Endothelial cell (in vitro differentiated cells): ENCODE measurements at regions not wholly inside any gene's neighbourhood (a gene's known extent, or its start where the extent isn't known, plus 50 kb on each side); places are given as distances from the start of the nearest gene placed in this dataset.

Source experiments
- DNase-seq: peaks from one replicate; pipeline ENCODE4 v3.0.0; 2021; ENCODE audit warnings: low spot score
- H3K27ac Mint-ChIP-seq: one replicate; pipeline ENCODE4 v1.8.0; 2021; ENCODE audit warnings: mixed read lengths, inconsistent platforms; ENCODE audit not compliant: unreplicated experiment
- H3K27me3 Mint-ChIP-seq: one replicate; pipeline ENCODE4 v1.8.0; 2021; ENCODE audit warnings: mild to moderate bottlenecking, moderate library complexity, mixed read lengths, inconsistent platforms; ENCODE audit not compliant: unreplicated experiment
- H3K36me3 Mint-ChIP-seq: one replicate; pipeline ENCODE4 v1.8.0; 2021; ENCODE audit warnings: mild to moderate bottlenecking, low read depth, mixed read lengths, inconsistent platforms; ENCODE audit not compliant: unreplicated experiment
- H3K4me1 Mint-ChIP-seq: one replicate; pipeline ENCODE4 v1.8.0; 2021; ENCODE audit warnings: mild to moderate bottlenecking, mixed read lengths, inconsistent platforms; ENCODE audit not compliant: unreplicated experiment
- H3K4me3 Mint-ChIP-seq: one replicate; pipeline ENCODE4 v1.8.0; 2021; ENCODE audit warnings: mild to moderate bottlenecking, mixed read lengths, inconsistent platforms; ENCODE audit not compliant: unreplicated experiment
- H3K9me3 Mint-ChIP-seq: one replicate; pipeline ENCODE4 v1.8.0; 2021; ENCODE audit warnings: mixed read lengths, inconsistent platforms; ENCODE audit not compliant: unreplicated experiment
- TF ChIP-seq, protein P1 (sequence below): fragments of 200-600 bp; sonication (generic); IDR thresholded peaks from one replicate; pipeline ENCODE4 v1.5.0; 2021; ENCODE audit warnings: antibody characterized with exemption; ENCODE audit not compliant: unreplicated experiment

DNA sequence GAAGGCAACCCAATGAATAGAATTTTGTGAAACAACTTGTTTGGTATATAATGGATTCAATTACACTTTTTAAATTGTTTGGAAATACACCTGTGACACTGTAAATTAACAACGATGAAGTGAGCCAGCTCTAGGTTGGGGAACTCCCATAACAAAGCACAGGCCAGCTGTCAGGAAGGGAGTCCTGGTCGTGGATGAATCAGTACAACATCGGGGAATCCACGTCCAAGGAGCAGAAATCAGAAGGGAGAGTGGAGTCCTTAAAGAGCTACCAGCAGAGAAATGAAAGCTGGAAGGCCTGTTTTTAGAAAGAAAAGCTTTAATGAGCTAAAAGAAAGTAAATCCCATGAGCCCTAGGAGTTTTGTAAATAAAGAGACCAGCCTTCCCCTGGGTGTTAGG lies 223.1 kb upstream of the SLC35B3 start:
- no peak overlapping the region for H3K4me3 Mint-ChIP-seq
- no peaks in the 10 kb centered on the region for H3K36me3 Mint-ChIP-seq
- H3K27me3 Mint-ChIP-seq: peaks cover 3% of the 10 kb centered on the region
- H3K9me3 Mint-ChIP-seq: no peaks in the 10 kb centered on the region
- TF ChIP-seq, protein P1, sequence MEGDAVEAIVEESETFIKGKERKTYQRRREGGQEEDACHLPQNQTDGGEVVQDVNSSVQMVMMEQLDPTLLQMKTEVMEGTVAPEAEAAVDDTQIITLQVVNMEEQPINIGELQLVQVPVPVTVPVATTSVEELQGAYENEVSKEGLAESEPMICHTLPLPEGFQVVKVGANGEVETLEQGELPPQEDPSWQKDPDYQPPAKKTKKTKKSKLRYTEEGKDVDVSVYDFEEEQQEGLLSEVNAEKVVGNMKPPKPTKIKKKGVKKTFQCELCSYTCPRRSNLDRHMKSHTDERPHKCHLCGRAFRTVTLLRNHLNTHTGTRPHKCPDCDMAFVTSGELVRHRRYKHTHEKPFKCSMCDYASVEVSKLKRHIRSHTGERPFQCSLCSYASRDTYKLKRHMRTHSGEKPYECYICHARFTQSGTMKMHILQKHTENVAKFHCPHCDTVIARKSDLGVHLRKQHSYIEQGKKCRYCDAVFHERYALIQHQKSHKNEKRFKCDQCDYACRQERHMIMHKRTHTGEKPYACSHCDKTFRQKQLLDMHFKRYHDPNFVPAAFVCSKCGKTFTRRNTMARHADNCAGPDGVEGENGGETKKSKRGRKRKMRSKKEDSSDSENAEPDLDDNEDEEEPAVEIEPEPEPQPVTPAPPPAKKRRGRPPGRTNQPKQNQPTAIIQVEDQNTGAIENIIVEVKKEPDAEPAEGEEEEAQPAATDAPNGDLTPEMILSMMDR: no peak
- DNase-seq: no peak
- no peaks in the 10 kb centered on the region for H3K4me1 Mint-ChIP-seq
- H3K27ac Mint-ChIP-seq: no peak overlapping the region

DNA sequence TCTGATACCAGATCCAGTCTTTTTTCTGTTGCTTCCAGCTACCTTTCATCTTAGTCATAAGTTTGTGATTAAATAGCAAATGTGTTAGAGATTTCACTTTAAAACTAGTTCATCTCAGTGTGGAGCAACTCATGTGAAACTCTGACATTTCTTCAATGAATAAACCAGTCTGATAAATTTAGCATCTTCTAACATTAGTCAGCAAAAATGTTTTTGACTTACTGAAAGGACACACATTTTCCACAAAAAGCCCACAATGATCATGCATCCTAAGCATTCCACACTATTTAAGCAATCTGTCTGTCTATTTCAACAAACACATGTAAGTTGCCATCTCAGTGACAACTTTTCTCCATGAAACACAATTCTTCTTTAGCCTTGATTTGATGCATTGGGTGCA lies 222.2 kb upstream of the SLC35B3 start:
- Mint-ChIP-seq H3K9me3 (no peaks in the 10 kb centered on the region), H3K4me1 (no peaks in the 10 kb centered on the region), H3K27me3 (peaks cover 3% of the 10 kb centered on the region), H3K27ac (no peak overlapping the region), H3K4me3 (no peak overlapping the region), H3K36me3 (no peaks in the 10 kb centered on the region)
- no peak for DNase-seq
- TF ChIP-seq, protein P1: no peak

DNA sequence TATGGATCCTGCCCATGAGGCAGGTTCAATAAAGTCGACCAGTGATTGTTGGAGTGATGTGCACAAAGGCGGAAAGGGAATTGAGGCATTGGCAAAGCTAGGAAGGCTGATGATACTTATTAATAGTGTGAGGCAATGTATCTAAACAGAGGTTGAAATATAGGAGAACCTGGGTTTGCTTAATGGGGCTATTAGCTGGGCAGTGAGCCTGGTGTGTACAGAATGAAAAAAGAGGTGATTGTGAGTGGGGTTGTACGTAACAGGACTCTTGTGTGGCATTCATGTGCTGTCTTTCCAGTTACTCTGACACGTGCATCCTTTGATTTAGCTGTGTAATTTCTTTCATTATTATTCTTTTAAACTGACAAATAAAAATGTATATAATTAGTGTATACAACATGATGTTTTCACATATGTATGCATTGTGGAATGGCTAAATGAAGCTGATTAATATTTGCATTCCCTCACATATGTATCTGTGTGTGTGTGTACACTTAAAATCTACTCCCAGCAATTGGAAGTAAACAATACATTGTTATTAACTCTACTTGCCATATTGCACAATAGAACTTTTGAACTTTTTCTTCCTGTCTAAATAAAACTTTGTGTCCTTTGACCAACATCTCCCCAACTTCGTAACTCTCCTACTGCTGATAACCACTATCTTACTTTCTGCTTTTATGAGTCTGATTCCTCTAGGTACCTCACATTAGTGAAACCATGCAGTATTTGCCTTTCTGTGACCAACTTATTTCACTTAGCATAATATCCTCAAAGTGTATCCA lies 220.5 kb upstream of the SLC35B3 start:
- no peak overlapping the region for H3K27ac Mint-ChIP-seq
- TF ChIP-seq, protein P1: no peak
- no peaks in the 10 kb centered on the region for H3K9me3 Mint-ChIP-seq
- peaks cover 3% of the 10 kb centered on the region for H3K27me3 Mint-ChIP-seq
- no peak overlapping the region for H3K4me3 Mint-ChIP-seq
- H3K36me3 Mint-ChIP-seq: no peaks in the 10 kb centered on the region
- no peaks in the 10 kb centered on the region for H3K4me1 Mint-ChIP-seq
- DNase-seq: no peak

DNA sequence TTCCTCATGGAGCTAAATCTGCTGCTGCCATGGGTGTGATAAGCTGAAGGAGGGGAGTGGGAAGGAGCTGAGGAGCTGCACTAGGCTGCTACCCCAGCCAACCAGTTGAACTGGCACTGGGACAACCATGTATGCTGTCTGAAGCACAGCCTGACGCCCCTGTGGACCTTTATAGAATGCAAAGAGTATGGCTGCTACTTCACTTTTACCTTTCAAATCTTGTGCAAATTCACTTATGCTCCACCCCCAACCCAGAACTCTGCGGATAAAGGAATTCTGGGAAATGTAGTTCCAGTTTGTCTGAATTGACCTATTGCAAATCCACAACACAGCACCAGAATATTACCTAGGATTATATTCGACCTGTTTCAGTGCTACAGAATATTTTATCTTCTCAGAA lies 217.4 kb upstream of the SLC35B3 start:
- H3K36me3 Mint-ChIP-seq: no peaks in the 10 kb centered on the region
- no peak for DNase-seq
- H3K4me1 Mint-ChIP-seq: no peaks in the 10 kb centered on the region
- peaks cover 3% of the 10 kb centered on the region for H3K27me3 Mint-ChIP-seq
- no peaks in the 10 kb centered on the region for H3K9me3 Mint-ChIP-seq
- H3K4me3 Mint-ChIP-seq: no peak overlapping the region
- no peak overlapping the region for H3K27ac Mint-ChIP-seq
- TF ChIP-seq, protein P1: no peak

DNA sequence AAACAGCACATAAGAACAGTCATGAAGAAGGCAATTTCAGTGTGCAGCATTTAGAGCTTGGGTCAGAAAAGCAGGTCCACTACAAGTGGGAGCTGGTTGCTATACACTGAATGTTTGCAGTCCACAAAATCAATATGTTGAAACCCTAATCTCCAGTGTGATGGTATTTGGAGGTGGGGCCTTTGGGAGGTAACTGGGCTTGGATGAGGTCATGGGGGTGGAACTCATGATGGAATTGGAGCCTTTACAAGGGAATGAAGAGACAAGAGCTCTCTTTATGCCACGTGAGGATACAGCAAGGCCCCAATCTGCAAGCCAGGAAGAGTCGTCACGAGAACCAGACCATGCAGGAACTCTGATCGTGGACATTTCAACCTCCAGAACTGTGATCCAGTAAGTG lies 216.7 kb upstream of the SLC35B3 start:
- Mint-ChIP-seq H3K27ac (no peak overlapping the region), H3K27me3 (peaks cover 3% of the 10 kb centered on the region), H3K36me3 (no peaks in the 10 kb centered on the region), H3K4me1 (no peaks in the 10 kb centered on the region), H3K4me3 (no peak overlapping the region), H3K9me3 (no peaks in the 10 kb centered on the region)
- TF ChIP-seq, protein P1: no peak
- DNase-seq: no peak
